ENCODE measurements at regions not wholly inside any gene's neighbourhood (a gene's known extent, or its start where the extent isn't known, plus 50 kb on each side); places are given as distances from the start of the nearest gene placed in this dataset.

DNA sequence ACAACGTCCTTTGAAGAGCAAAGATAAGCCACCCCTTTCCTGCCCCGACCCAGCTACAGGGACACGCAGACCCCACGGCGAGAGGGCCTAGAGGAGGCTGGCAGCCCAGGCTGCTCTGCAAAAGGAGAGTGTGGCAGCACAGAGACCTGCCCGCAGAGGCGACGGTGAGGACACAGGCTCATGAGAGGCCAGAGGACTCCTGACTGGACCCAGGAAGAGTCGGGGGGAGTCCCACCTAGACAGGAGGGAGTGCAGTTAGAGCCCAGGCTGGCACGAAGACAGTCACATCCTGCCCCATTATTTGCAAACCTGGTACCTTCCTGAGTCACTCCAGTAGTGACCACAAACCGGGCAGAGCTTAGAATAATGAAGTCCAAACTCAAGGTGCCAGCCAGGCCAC lies 227.7 kb upstream of the CDH4 start:
- TF ChIP-seq TAF1 (IDR thresholded peaks at IDR 0.05; ENCODE audit: low read depth, low read length), result no peak
- no peak for TF ChIP-seq POLR2A (IDR thresholded peaks at IDR 0.05; ENCODE audit: low read depth, low read length)

Measured in GM12891 (cell line).